Thoracic aorta (tissue), 2 donors: ENCODE measurements at regions not wholly inside any gene's neighbourhood (a gene's known extent, or its start where the extent isn't known, plus 50 kb on each side); places are given as distances from the start of the nearest gene placed in this dataset.

ENCODE experiments used
- ATAC-seq: fragments of 150-250 bp; one replicate; pipeline ENCODE4 v1.8.0; 2017; ENCODE audit warnings: low read depth; ENCODE audit not compliant: insufficient number of reproducible peaks, low FRiP score
- DNase-seq: peaks from one replicate; pipeline ENCODE4 v3.0.0-alpha.2; 2020; ENCODE audit warnings: low spot score
- H3K27ac ChIP-seq, 2 donors: fragments of 200-600 bp; sonication (generic); 1 replicate in 1 of 2; 2 replicates in 1 of 2; pipeline ENCODE4 v1.5.1; 2016; ENCODE audit warnings: mild to moderate bottlenecking in 2 of 2, moderate library complexity in 2 of 2
- H3K27me3 ChIP-seq: fragments of 200-600 bp; sonication (generic); replicated peaks from 2 replicates; pipeline ENCODE4 v1.6.0; 2016; ENCODE audit warnings: mild to moderate bottlenecking; ENCODE audit not compliant: insufficient read depth
- H3K36me3 ChIP-seq: fragments of 200-600 bp; sonication (generic); one replicate; pipeline ENCODE4 v1.5.1; 2016
- H3K4me1 ChIP-seq, 2 donors: fragments of 200-600 bp; sonication (generic); 1 replicate in 1 of 2; 2 replicates in 1 of 2; pipeline versions ENCODE4 v1.5.1 to v1.6.0; 2016; ENCODE audit warnings: low read depth in 2 of 2, mild to moderate bottlenecking in 1 of 2; ENCODE audit not compliant: control insufficient read depth in 1 of 2
- H3K4me3 ChIP-seq: fragments of 200-600 bp; sonication (generic); 2 replicates; pipeline ENCODE4 v1.5.1; 2016; ENCODE audit warnings: mild to moderate bottlenecking
- H3K9me3 ChIP-seq: fragments of 200-600 bp; sonication (generic); 2 replicates; pipeline ENCODE4 v1.5.1; 2016
- TF ChIP-seq, protein P1 (sequence below): fragments of 200-600 bp; sonication (generic); IDR thresholded peaks from one replicate; pipeline ENCODE4 v1.5.1; 2019; ENCODE audit warnings: antibody characterized with exemption

GRCh38 chr7:16174253-16174652 is 247.1 kb downstream of the CRPPA start:
- DNase-seq: no peak

DNA sequence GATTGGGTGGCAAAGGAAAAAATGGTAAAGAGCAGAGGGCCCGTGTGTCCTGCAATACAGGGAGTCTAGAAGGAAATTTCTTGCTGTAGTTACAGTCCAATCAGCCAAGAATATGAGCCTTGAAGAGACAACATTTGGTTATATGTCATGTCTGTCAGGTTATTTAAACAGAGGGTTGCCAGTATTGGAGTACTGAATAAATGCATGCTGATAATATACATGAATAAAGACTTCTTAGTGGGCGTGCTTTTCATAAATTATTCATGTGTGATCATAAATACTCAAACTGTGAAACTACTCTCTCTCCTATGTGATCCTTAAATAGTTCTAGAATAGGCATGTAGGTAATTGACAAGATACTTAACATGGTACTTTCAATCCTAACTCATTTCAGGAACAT is 249.0 kb downstream of the CRPPA start:
- no peaks in the 10 kb centered on the region for H3K27me3 ChIP-seq
- ATAC-seq: no peak
- TF ChIP-seq, protein P1, sequence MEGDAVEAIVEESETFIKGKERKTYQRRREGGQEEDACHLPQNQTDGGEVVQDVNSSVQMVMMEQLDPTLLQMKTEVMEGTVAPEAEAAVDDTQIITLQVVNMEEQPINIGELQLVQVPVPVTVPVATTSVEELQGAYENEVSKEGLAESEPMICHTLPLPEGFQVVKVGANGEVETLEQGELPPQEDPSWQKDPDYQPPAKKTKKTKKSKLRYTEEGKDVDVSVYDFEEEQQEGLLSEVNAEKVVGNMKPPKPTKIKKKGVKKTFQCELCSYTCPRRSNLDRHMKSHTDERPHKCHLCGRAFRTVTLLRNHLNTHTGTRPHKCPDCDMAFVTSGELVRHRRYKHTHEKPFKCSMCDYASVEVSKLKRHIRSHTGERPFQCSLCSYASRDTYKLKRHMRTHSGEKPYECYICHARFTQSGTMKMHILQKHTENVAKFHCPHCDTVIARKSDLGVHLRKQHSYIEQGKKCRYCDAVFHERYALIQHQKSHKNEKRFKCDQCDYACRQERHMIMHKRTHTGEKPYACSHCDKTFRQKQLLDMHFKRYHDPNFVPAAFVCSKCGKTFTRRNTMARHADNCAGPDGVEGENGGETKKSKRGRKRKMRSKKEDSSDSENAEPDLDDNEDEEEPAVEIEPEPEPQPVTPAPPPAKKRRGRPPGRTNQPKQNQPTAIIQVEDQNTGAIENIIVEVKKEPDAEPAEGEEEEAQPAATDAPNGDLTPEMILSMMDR: no peak
- DNase-seq: no peak
- no peaks in the 10 kb centered on the region for H3K9me3 ChIP-seq
- H3K36me3 ChIP-seq: no peaks in the 10 kb centered on the region
- H3K27ac ChIP-seq: no peak overlapping the region
- no peak overlapping the region for H3K4me3 ChIP-seq
- no peaks in the 10 kb centered on the region for H3K4me1 ChIP-seq

More at GRCh38 chr7:16174253-16174652, 247.1 kb downstream of the CRPPA start:
- H3K27me3 ChIP-seq: no peaks in the 10 kb centered on the region
- H3K9me3 ChIP-seq: no peaks in the 10 kb centered on the region
- H3K4me1 ChIP-seq: no peaks in the 10 kb centered on the region
- H3K27ac ChIP-seq: no peak overlapping the region
- TF ChIP-seq, protein P1: no peak
- H3K36me3 ChIP-seq: no peaks in the 10 kb centered on the region
- no peak for ATAC-seq
- no peak overlapping the region for H3K4me3 ChIP-seq

- H3K36me3 ChIP-seq: no peaks in the 10 kb centered on the region
- no peaks in the 10 kb centered on the region for H3K27me3 ChIP-seq
- H3K4me3 ChIP-seq: no peak overlapping the region
- no peak overlapping the region for H3K27ac ChIP-seq
- ATAC-seq (no peak), DNase-seq (no peak)
- TF ChIP-seq, protein P1: no peak
- no peaks in the 10 kb centered on the region for H3K9me3 ChIP-seq
- H3K4me1 ChIP-seq: no peaks in the 10 kb centered on the region
Observed at GRCh38 chr7:16171928-16172327, 249.4 kb downstream of the CRPPA start.

DNA sequence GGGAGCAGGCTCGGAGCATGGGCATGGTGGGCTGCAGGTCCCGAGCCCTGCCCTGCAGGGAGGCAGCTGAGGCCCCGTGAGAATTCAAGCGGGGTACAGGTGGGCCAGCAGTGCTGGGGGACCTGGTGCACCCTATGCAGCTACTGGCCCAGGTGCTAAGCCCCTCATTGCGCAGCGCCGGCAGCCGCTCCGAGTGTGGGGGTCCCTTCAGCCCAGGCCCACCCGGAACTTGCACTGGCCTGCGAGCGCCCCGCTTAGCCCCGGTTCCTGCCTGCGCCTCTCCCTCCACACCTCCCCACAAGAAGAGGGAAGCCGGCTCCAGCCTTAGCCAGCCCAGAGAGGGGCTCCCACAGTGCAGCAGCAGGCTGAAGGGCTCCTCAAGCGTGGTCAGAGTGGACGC is 250.7 kb downstream of the CRPPA start:
- ATAC-seq: no peak
- TF ChIP-seq, protein P1: no peak
- no peaks in the 10 kb centered on the region for H3K36me3 ChIP-seq

GRCh38 chr7:16169537-16169936 is 251.8 kb downstream of the CRPPA start:
- peaks cover 3% of the 10 kb centered on the region for H3K9me3 ChIP-seq
- DNase-seq (no peak), ATAC-seq (no peak)
- H3K27me3 ChIP-seq: no peaks in the 10 kb centered on the region
- no peak overlapping the region for H3K4me3 ChIP-seq
- no peak overlapping the region for H3K27ac ChIP-seq
- H3K4me1 ChIP-seq: no peaks in the 10 kb centered on the region
- no peaks in the 10 kb centered on the region for H3K36me3 ChIP-seq
- TF ChIP-seq, protein P1: no peak

More for the DNA sequence above, 250.7 kb downstream of the CRPPA start:
- no peak overlapping the region for H3K4me3 ChIP-seq
- H3K27me3 ChIP-seq: no peaks in the 10 kb centered on the region
- no peak for DNase-seq
- H3K4me1 ChIP-seq: no peaks in the 10 kb centered on the region
- no peak overlapping the region for H3K27ac ChIP-seq
- H3K9me3 ChIP-seq: no peaks in the 10 kb centered on the region
